ENCODE measurements at regions not wholly inside any gene's neighbourhood (a gene's known extent, or its start where the extent isn't known, plus 50 kb on each side); places are given as distances from the start of the nearest gene placed in this dataset.

GRCh38 chr7:45421806-45422205 is 152.4 kb upstream of the ADCY1 start:
- TF ChIP-seq POLR2AphosphoS5 (IDR thresholded peaks at IDR 0.05; ENCODE audit: low read depth) = no peak
- TF ChIP-seq CTCF (IDR thresholded peaks at IDR 0.05; ENCODE audit: insufficient read depth, low read length) = no peak
- no peak for TF ChIP-seq REST (IDR thresholded peaks at IDR 0.05; ENCODE audit: insufficient replicate concordance, low read depth)
- no peak for TF ChIP-seq SPI1 (IDR thresholded peaks at IDR 0.05; ENCODE audit: borderline replicate concordance, low read depth)
